ENCODE measurements at regions not wholly inside any gene's neighbourhood (a gene's known extent, or its start where the extent isn't known, plus 50 kb on each side); places are given as distances from the start of the nearest gene placed in this dataset.

GRCh38 chr6:28771401-28772267 is 152.2 kb downstream of the TRIM27 start:
- Histone ChIP-seq H3K4me3 (ENCODE audit: low read length in 2 of 2) (no peak overlapping the region), H3K27ac (ENCODE audit: low read depth in 1 of 2, low read length in 1 of 2) (no peak overlapping the region), H3K27me3 (ENCODE audit: control insufficient read depth in 2 of 2, insufficient read depth in 1 of 2, low read length in 1 of 2) (peaks cover 87 to 100% of the 10 kb centered on the region in 2 donors), H3K4me1 (ENCODE audit: control insufficient read depth in 2 of 2, insufficient read depth in 2 of 2, low read length in 2 of 2) (no peaks in the 10 kb centered on the region), H3K9me3 (ENCODE audit: control insufficient read depth in 2 of 2, insufficient read depth in 1 of 2, low read length in 1 of 2) (peaks cover 0 to 8% of the 10 kb centered on the region in 2 donors), H3K36me3 (ENCODE audit: control insufficient read depth in 2 of 2, insufficient read depth in 2 of 2, low read length in 1 of 2) (no peaks in the 10 kb centered on the region)
- no peak for DNase-seq (ENCODE audit: low read depth in 6 of 9, low spot score in 9 of 9)
- WGBS = 20% methylated on average over 19 of the region's 19 CpGs

- Histone ChIP-seq H3K27me3 (ENCODE audit: control insufficient read depth in 2 of 2, insufficient read depth in 1 of 2, low read length in 1 of 2) (peaks cover 86 to 100% of the 10 kb centered on the region in 2 donors), H3K36me3 (ENCODE audit: control insufficient read depth in 2 of 2, insufficient read depth in 2 of 2, low read length in 1 of 2) (no peaks in the 10 kb centered on the region), H3K4me1 (ENCODE audit: control insufficient read depth in 2 of 2, insufficient read depth in 2 of 2, low read length in 2 of 2) (no peaks in the 10 kb centered on the region), H3K27ac (ENCODE audit: low read depth in 1 of 2, low read length in 1 of 2) (no peak overlapping the region), H3K4me3 (ENCODE audit: low read length in 2 of 2) (no peak overlapping the region), H3K9me3 (ENCODE audit: control insufficient read depth in 2 of 2, insufficient read depth in 1 of 2, low read length in 1 of 2) (peaks cover 0 to 8% of the 10 kb centered on the region in 2 donors)
- DNase-seq (ENCODE audit: low read depth in 6 of 9, low spot score in 9 of 9) = no peak
- 6% methylated on average over 32 of the region's 32 CpGs for WGBS
These were observed 151.1 kb downstream of the TRIM27 start for GRCh38 chr6:28772480-28773381.

GRCh38 chr6:28774292-28775051 is 149.3 kb downstream of the TRIM27 start:
- DNase-seq (ENCODE audit: low read depth in 6 of 9, low spot score in 9 of 9) = no peak
- Histone ChIP-seq H3K4me3 (ENCODE audit: low read length in 2 of 2) (no peak overlapping the region), H3K9me3 (ENCODE audit: control insufficient read depth in 2 of 2, insufficient read depth in 1 of 2, low read length in 1 of 2) (peaks cover 0 to 8% of the 10 kb centered on the region in 2 donors), H3K27ac (ENCODE audit: low read depth in 1 of 2, low read length in 1 of 2) (no peak overlapping the region), H3K36me3 (ENCODE audit: control insufficient read depth in 2 of 2, insufficient read depth in 2 of 2, low read length in 1 of 2) (no peaks in the 10 kb centered on the region), H3K4me1 (ENCODE audit: control insufficient read depth in 2 of 2, insufficient read depth in 2 of 2, low read length in 2 of 2) (no peaks in the 10 kb centered on the region), H3K27me3 (ENCODE audit: control insufficient read depth in 2 of 2, insufficient read depth in 1 of 2, low read length in 1 of 2) (peaks cover 75 to 100% of the 10 kb centered on the region in 2 donors)
- WGBS = 13% methylated on average over 23 of the region's 23 CpGs

DNA sequence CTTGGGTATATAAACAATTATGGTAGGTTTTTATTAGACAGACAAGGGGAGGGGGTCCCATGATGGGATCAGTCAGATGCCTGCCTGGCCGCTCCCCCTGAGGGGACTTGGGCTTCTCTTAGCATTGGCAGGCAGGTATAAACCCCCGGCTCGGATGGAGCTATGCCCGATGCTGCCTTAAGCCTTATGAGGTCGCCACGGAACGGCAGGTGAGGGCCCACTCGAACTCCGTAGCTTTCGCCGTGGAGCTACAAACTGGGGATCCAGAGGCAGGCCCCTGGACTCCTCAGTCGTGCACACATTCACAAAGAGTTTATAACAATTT is 148.8 kb downstream of the TRIM27 start:
- Histone ChIP-seq H3K4me3 (ENCODE audit: low read length in 2 of 2) (no peak overlapping the region), H3K4me1 (ENCODE audit: control insufficient read depth in 2 of 2, insufficient read depth in 2 of 2, low read length in 2 of 2) (no peaks in the 10 kb centered on the region), H3K9me3 (ENCODE audit: control insufficient read depth in 2 of 2, insufficient read depth in 1 of 2, low read length in 1 of 2) (peaks cover 0 to 8% of the 10 kb centered on the region in 2 donors), H3K36me3 (ENCODE audit: control insufficient read depth in 2 of 2, insufficient read depth in 2 of 2, low read length in 1 of 2) (no peaks in the 10 kb centered on the region), H3K27me3 (ENCODE audit: control insufficient read depth in 2 of 2, insufficient read depth in 1 of 2, low read length in 1 of 2) (peaks cover 70 to 100% of the 10 kb centered on the region in 2 donors), H3K27ac (ENCODE audit: low read depth in 1 of 2, low read length in 1 of 2) (no peak overlapping the region)
- no peak for DNase-seq (ENCODE audit: low read depth in 6 of 9, low spot score in 9 of 9)
- 9% methylated on average over 12 of the region's 12 CpGs for WGBS

DNA sequence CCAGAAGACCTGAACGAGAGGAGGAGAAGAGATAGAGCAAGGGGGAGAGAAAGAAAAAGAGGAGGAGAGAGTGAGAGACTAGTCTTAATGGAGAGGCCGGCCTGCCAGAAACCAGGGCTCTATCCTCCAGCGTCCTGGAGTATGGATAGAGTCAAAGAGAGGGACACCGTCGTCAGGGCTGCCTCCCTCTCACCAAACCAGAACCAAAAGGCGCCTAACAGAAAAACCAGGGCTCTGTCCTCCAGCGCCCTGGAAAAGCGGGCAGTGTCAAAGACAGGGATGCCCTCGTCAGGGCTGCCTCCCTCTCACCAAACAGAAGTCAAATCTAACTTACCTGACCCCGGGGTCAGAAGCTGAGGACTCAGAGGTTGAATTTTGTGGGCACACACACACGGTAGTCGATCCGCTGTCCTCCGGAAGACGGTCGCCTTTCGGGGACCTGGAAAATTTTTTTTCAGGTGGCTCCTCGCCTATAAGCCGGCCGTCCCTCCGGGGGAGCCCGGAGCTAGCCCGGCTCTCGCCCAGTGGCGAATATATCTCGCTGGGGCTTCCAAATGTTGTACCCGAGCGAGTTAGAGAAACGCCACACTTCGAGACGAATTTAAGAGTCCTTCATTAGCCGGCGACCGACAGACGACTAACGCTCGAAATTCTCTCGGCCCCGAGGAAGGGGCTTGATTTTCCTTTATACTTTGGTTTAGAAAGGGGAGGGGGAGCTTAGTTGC is 148.2 kb downstream of the TRIM27 start:
- Histone ChIP-seq H3K27ac (ENCODE audit: low read depth in 1 of 2, low read length in 1 of 2) (no peak overlapping the region), H3K27me3 (ENCODE audit: control insufficient read depth in 2 of 2, insufficient read depth in 1 of 2, low read length in 1 of 2) (peaks cover 67 to 100% of the 10 kb centered on the region in 2 donors), H3K4me3 (ENCODE audit: low read length in 2 of 2) (no peak overlapping the region), H3K9me3 (ENCODE audit: control insufficient read depth in 2 of 2, insufficient read depth in 1 of 2, low read length in 1 of 2) (peaks cover 0 to 8% of the 10 kb centered on the region in 2 donors), H3K36me3 (ENCODE audit: control insufficient read depth in 2 of 2, insufficient read depth in 2 of 2, low read length in 1 of 2) (no peaks in the 10 kb centered on the region), H3K4me1 (ENCODE audit: control insufficient read depth in 2 of 2, insufficient read depth in 2 of 2, low read length in 2 of 2) (no peaks in the 10 kb centered on the region)
- DNase-seq (ENCODE audit: low read depth in 6 of 9, low spot score in 9 of 9) = no peak
- 5% methylated on average over 39 of the region's 39 CpGs for WGBS

DNA sequence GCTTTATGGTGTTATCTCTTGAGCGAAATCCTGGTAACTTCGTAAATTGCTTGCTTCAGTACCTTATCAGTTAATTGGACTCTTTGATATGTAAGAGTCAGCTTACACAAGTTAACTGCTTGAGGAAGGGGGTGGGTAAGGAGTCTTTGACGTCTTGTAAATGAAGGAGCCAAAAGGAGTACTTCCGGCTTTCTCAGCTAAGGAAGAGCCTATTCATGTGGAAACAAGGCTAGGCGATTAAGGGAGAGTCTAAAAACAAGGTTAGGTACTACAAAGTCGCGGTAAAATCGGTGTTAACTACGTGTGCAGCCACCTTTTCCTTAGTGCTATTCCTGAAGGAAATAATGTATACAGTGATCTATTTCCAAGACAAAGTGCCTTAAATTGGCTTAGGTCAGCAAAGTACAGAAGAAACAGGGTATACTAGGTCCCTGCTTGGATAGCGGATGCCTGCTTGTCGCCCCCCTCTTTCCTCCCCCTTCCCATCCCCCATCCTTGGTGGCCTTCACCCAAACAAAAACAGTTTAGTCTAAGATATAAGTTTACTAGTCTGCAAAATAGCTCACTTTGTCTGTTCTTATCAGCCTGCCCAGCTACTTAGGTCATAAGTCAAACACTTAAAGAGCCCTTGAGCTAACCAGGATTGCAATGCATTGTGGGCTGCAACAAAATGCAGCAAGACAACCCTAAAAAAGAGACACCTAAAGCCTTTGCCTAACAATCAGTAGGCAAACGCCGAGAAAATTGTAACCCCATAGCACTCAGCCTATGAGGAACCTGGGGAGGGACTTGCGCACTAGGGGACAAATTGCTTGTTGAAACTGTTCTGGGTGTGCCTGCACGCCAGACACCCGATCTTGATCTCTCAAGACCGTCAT is 147.3 kb downstream of the TRIM27 start:
- Histone ChIP-seq H3K27ac (ENCODE audit: low read depth in 1 of 2, low read length in 1 of 2) (no peak overlapping the region), H3K27me3 (ENCODE audit: control insufficient read depth in 2 of 2, insufficient read depth in 1 of 2, low read length in 1 of 2) (peaks cover 61 to 99% of the 10 kb centered on the region in 2 donors), H3K4me1 (ENCODE audit: control insufficient read depth in 2 of 2, insufficient read depth in 2 of 2, low read length in 2 of 2) (no peaks in the 10 kb centered on the region), H3K4me3 (ENCODE audit: low read length in 2 of 2) (no peak overlapping the region), H3K36me3 (ENCODE audit: control insufficient read depth in 2 of 2, insufficient read depth in 2 of 2, low read length in 1 of 2) (no peaks in the 10 kb centered on the region), H3K9me3 (ENCODE audit: control insufficient read depth in 2 of 2, insufficient read depth in 1 of 2, low read length in 1 of 2) (peaks cover 0 to 8% of the 10 kb centered on the region in 2 donors)
- DNase-seq (ENCODE audit: low read depth in 6 of 9, low spot score in 9 of 9) = no peak
- 7% methylated on average over 17 of the region's 17 CpGs for WGBS

DNA sequence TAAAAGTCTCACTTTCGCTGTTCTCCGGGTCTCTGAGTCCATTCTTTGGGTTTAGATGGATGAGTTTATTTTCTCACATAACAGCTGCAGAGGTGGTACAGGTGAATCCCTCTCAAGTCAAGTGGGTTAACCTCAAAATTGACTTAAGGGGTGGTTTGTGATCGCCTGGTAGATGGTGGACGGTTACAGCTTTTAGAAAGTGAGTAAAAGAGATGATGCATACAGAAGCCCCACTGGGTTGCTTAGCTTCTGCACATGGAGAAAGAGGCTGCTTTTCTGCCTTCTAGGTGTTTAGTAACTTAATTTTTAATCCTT is 146.7 kb downstream of the TRIM27 start:
- Histone ChIP-seq H3K9me3 (ENCODE audit: control insufficient read depth in 2 of 2, insufficient read depth in 1 of 2, low read length in 1 of 2) (peaks cover 0 to 4% of the 10 kb centered on the region in 2 donors), H3K4me3 (ENCODE audit: low read length in 2 of 2) (no peak overlapping the region), H3K27me3 (ENCODE audit: control insufficient read depth in 2 of 2, insufficient read depth in 1 of 2, low read length in 1 of 2) (peaks cover 56 to 99% of the 10 kb centered on the region in 2 donors), H3K27ac (ENCODE audit: low read depth in 1 of 2, low read length in 1 of 2) (no peak overlapping the region), H3K36me3 (ENCODE audit: control insufficient read depth in 2 of 2, insufficient read depth in 2 of 2, low read length in 1 of 2) (no peaks in the 10 kb centered on the region), H3K4me1 (ENCODE audit: control insufficient read depth in 2 of 2, insufficient read depth in 2 of 2, low read length in 2 of 2) (no peaks in the 10 kb centered on the region)
- no peak for DNase-seq (ENCODE audit: low read depth in 6 of 9, low spot score in 9 of 9)
- 5% methylated on average over 4 of the region's 4 CpGs for WGBS

GRCh38 chr6:28782113-28782673 is 141.6 kb downstream of the TRIM27 start:
- H3K4me3 ChIP-seq (ENCODE audit: low read length in 2 of 2) = no peak overlapping the region
- no peak for DNase-seq (ENCODE audit: low read depth in 6 of 9, low spot score in 9 of 9)
- H3K27ac ChIP-seq (ENCODE audit: low read depth in 1 of 2, low read length in 1 of 2) = no peak overlapping the region
- WGBS = 16% methylated on average over 5 of the region's 5 CpGs
- no peaks in the 10 kb centered on the region for H3K36me3 ChIP-seq (ENCODE audit: control insufficient read depth in 2 of 2, insufficient read depth in 2 of 2, low read length in 1 of 2)
- H3K27me3 ChIP-seq (ENCODE audit: control insufficient read depth in 2 of 2, insufficient read depth in 1 of 2, low read length in 1 of 2) = peaks cover 45 to 99% of the 10 kb centered on the region in 2 donors
- H3K4me1 ChIP-seq (ENCODE audit: control insufficient read depth in 2 of 2, insufficient read depth in 2 of 2, low read length in 2 of 2) = no peaks in the 10 kb centered on the region
- no peaks in the 10 kb centered on the region for H3K9me3 ChIP-seq (ENCODE audit: control insufficient read depth in 2 of 2, insufficient read depth in 1 of 2, low read length in 1 of 2)

Measured in thymus (tissue), 11 donors.